ENCODE measurements at regions not wholly inside any gene's neighbourhood (a gene's known extent, or its start where the extent isn't known, plus 50 kb on each side); places are given as distances from the start of the nearest gene placed in this dataset.
"Not testable (repeated sequence)": the region's sequence is repeated elsewhere in the genome, so short reads cannot be mapped to it uniquely, and the experiment has no call there.

GRCh38 chr10:59465088-59465487 is 102.7 kb upstream of the FAM13C start:
- intact Hi-C loops (cut with DNase I): loop anchor here (2.0 kb wide), 1 partner anchor 222 kb away; no protein-coding TSS in a partner anchor

GRCh38 chr10:59464483-59464882 is 102.1 kb upstream of the FAM13C start:
- no peak for DNase-seq (ENCODE audit: low spot score)
- intact Hi-C loops (cut with DNase I): loop anchor here (2.0 kb wide), 1 partner anchor 222 kb away; no protein-coding TSS in a partner anchor

More at GRCh38 chr10:59465088-59465487, 102.7 kb upstream of the FAM13C start:
- no peak for DNase-seq (ENCODE audit: low spot score)

GRCh38 chr10:59463909-59464308 is 101.6 kb upstream of the FAM13C start:
- DNase-seq (ENCODE audit: low spot score): no peak
- intact Hi-C loops (cut with DNase I): loop anchor here (2.0 kb wide), 1 partner anchor 221 kb away; no protein-coding TSS in a partner anchor

- intact Hi-C loops (cut with DNase I): no loop called here
- no peak for DNase-seq (ENCODE audit: low spot score)
Measured at GRCh38 chr10:59460601-59461000, 98.3 kb upstream of the FAM13C start.

- intact Hi-C loops (cut with DNase I): no loop called here
Measured at GRCh38 chr10:59456199-59456598, 93.8 kb upstream of the FAM13C start.

GRCh38 chr10:59454171-59454919 is 92.0 kb upstream of the FAM13C start:
- intact Hi-C loops (cut with DNase I): no loop called here

More at GRCh38 chr10:59456199-59456598, 93.8 kb upstream of the FAM13C start:
- no peak for DNase-seq (ENCODE audit: low spot score)

GRCh38 chr10:59448616-59449015 is 86.3 kb upstream of the FAM13C start:
- intact Hi-C loops (cut with DNase I): no loop called here
- no peak for DNase-seq (ENCODE audit: low spot score)

More at GRCh38 chr10:59454171-59454919, 92.0 kb upstream of the FAM13C start:
- no peak for DNase-seq (ENCODE audit: low spot score)

GRCh38 chr10:59435707-59436106 is 73.4 kb upstream of the FAM13C start:
- intact Hi-C loops (cut with DNase I): no loop called here

GRCh38 chr10:59434463-59435321 is 72.3 kb upstream of the FAM13C start:
- DNase-seq (ENCODE audit: low spot score): no peak
- intact Hi-C loops (cut with DNase I): no loop called here

More at GRCh38 chr10:59435707-59436106, 73.4 kb upstream of the FAM13C start:
- no peak for DNase-seq (ENCODE audit: low spot score)

- no peak for DNase-seq (ENCODE audit: low spot score)
- intact Hi-C loops (cut with DNase I): no loop called here
Measured at GRCh38 chr10:59433720-59434428, 71.5 kb upstream of the FAM13C start.

- intact Hi-C loops (cut with DNase I): no loop called here
- DNase-seq (ENCODE audit: low spot score): no peak
Measured at GRCh38 chr10:59432207-59432900, 70.0 kb upstream of the FAM13C start.

GRCh38 chr10:59413795-59414194 is 51.4 kb upstream of the FAM13C start:
- DNase-seq (ENCODE audit: low spot score); intact Hi-C loops (cut with DNase I): not testable (repeated sequence)

Data from cardiac septum (tissue), 1 donor.